Caco-2 (cell line): ENCODE measurements at regions not wholly inside any gene's neighbourhood (a gene's known extent, or its start where the extent isn't known, plus 50 kb on each side); places are given as distances from the start of the nearest gene placed in this dataset.
A peak's percentile ranks its signal among the peaks of the same experiment; 100 is the strongest.

Experiments used
- BruUV-seq: library from RNA; stranded (reverse); fragments of 400-500 nt; replicated peaks from 2 replicates; lab custom pipeline; 2021; lab: Mats Ljungman, UMichigan
- CTCF ChIA-PET: fragments of 300-600 bp; sonication (Branson Sonifier 250); formaldehyde crosslinking; loops from one replicate; lab custom pipeline; 2022; ENCODE audit warnings: antibody characterized with exemption; lab: Charles Lee
- POLR2A ChIA-PET: fragments of 300-600 bp; sonication (Branson Sonifier 250); formaldehyde crosslinking; loops from one replicate; lab custom pipeline; 2022; ENCODE audit warnings: antibody characterized with exemption; lab: Charles Lee
- DNase-seq, 2 experiments: peaks; one replicate each; pipeline versions ENCODE4 v3.0.0 to v3.0.0-alpha.2; 2020 to 2022
- H3K27me3 ChIP-seq: replicated peaks from 2 replicates; pipeline ENCODE4 v1.6.0; 2011; ENCODE audit warnings: low read length; ENCODE audit not compliant: control insufficient read depth, insufficient read depth
- H3K36me3 ChIP-seq: 2 replicates; pipeline ENCODE4 v1.5.1; 2011; ENCODE audit warnings: low read length; ENCODE audit not compliant: control insufficient read depth, insufficient read depth
- H3K4me1 ChIP-seq: fragments of 250-450 bp; sonication (Bioruptor Pico); 2 replicates; pipeline ENCODE4 v1.5.1; 2020; ENCODE audit warnings: mild to moderate bottlenecking
- H3K4me3 ChIP-seq: 2 replicates; pipeline ENCODE4 v1.5.1; 2011; ENCODE audit warnings: low read depth, mild to moderate bottlenecking, control low read depth, low read length
- H3K9me3 ChIP-seq: fragments of 250-450 bp; sonication (Bioruptor Pico); 2 replicates; pipeline ENCODE4 v1.5.1; 2020; ENCODE audit warnings: mild to moderate bottlenecking, moderate library complexity
- H3K27ac Mint-ChIP-seq: one replicate; pipeline ENCODE4 v1.8.0; 2022; ENCODE audit warnings: mixed read lengths; ENCODE audit not compliant: unreplicated experiment
- H3K27me3 Mint-ChIP-seq: one replicate; pipeline ENCODE4 v1.8.0; 2022; ENCODE audit warnings: mixed read lengths; ENCODE audit not compliant: insufficient read depth, unreplicated experiment
- H3K36me3 Mint-ChIP-seq: one replicate; pipeline ENCODE4 v1.8.0; 2022; ENCODE audit warnings: mild to moderate bottlenecking, mixed read lengths; ENCODE audit not compliant: insufficient read depth, unreplicated experiment
- H3K4me1 Mint-ChIP-seq: one replicate; pipeline ENCODE4 v1.8.0; 2022; ENCODE audit warnings: low read depth, mixed read lengths; ENCODE audit not compliant: unreplicated experiment
- H3K4me3 Mint-ChIP-seq: one replicate; pipeline ENCODE4 v1.8.0; 2022; ENCODE audit warnings: mild to moderate bottlenecking, moderate library complexity, mixed read lengths; ENCODE audit not compliant: unreplicated experiment
- H3K9me3 Mint-ChIP-seq: one replicate; pipeline ENCODE4 v1.8.0; 2022; ENCODE audit warnings: mixed read lengths; ENCODE audit not compliant: unreplicated experiment
- CTCF ChIP-seq, 2 experiments: fragments of 200-600 bp in 1 of 2; IDR thresholded peaks; 1 replicate in 1 of 2; 2 replicates in 1 of 2; pipeline versions ENCODE4 v1.5.1 to v1.8.0; 2011 to 2022; ENCODE audit warnings: antibody characterized with exemption in 1 of 2, control low read depth in 1 of 2, inconsistent platforms in 1 of 2, low read depth in 1 of 2, low read length in 1 of 2, mild to moderate bottlenecking in 1 of 2, moderate library complexity in 1 of 2; ENCODE audit not compliant: insufficient read depth in 1 of 2, severe bottlenecking in 1 of 2, unreplicated experiment in 1 of 2
- intact Hi-C: fragments of 100-400 bp; cut with micrococcal nuclease; formaldehyde crosslinking; loops from one replicate; pipeline ENCODE4 v1.10.0; 2022; ENCODE audit not compliant: unreplicated experiment

GRCh38 chr6:41427642-41428335, 92.4 kb downstream of the NCR2 start:
- Mint-ChIP-seq H3K4me1 (peaks cover 7% of the 10 kb centered on the region), H3K4me3 (peak overlapping the region; percentile 66), H3K36me3 (no peaks in the 10 kb centered on the region), H3K9me3 (no peaks in the 10 kb centered on the region), H3K27ac (no peak overlapping the region), H3K27me3 (no peaks in the 10 kb centered on the region)
- peak; percentile 4 to 24 for TF ChIP-seq CTCF (IDR thresholded peaks at IDR 0.05; ENCODE audit: insufficient read depth in 1 of 2, low read depth in 1 of 2, low read length in 1 of 2, severe bottlenecking in 1 of 2, unreplicated experiment in 1 of 2)
- Histone ChIP-seq H3K27me3 (no peaks in the 10 kb centered on the region), H3K9me3 (no peaks in the 10 kb centered on the region), H3K4me1 (peaks cover 31% of the 10 kb centered on the region), H3K4me3 (peak overlapping the region; percentile 55), H3K36me3 (no peaks in the 10 kb centered on the region)
- intact Hi-C loops = no loop called here
- BruUV-seq = no TSS peak
- ChIA-PET POLR2A (no interaction called here), CTCF (interaction anchor here (0.6 to 1.0 kb wide), 4 partner anchors 32 to 161 kb away, joined by 3 to 4 read pairs (median 3); no protein-coding TSS in a partner anchor)
- peak; percentile 55 to 76 for DNase-seq

GRCh38 chr6:41428336-41428995, 93.1 kb downstream of the NCR2 start:
- Histone ChIP-seq H3K4me3 (peak overlapping the region; percentile 55), H3K4me1 (peaks cover 31% of the 10 kb centered on the region), H3K27me3 (no peaks in the 10 kb centered on the region), H3K9me3 (no peaks in the 10 kb centered on the region), H3K36me3 (no peaks in the 10 kb centered on the region)
- BruUV-seq = no TSS peak
- Mint-ChIP-seq H3K4me1 (peaks cover 7% of the 10 kb centered on the region), H3K27me3 (no peaks in the 10 kb centered on the region), H3K4me3 (peak overlapping the region; percentile 66), H3K9me3 (no peaks in the 10 kb centered on the region), H3K27ac (no peak overlapping the region), H3K36me3 (no peaks in the 10 kb centered on the region)
- DNase-seq = no peak
- intact Hi-C loops = no loop called here
- no peak for TF ChIP-seq CTCF (IDR thresholded peaks at IDR 0.05; ENCODE audit: insufficient read depth in 1 of 2, low read depth in 1 of 2, low read length in 1 of 2, severe bottlenecking in 1 of 2, unreplicated experiment in 1 of 2)
- CTCF ChIA-PET = interaction anchor here (0.6 to 1.0 kb wide), 6 partner anchors 31 to 161 kb away, joined by 3 to 4 read pairs (median 3); no protein-coding TSS in a partner anchor
- POLR2A ChIA-PET = no interaction called here

GRCh38 chr6:41428996-41429421, 93.6 kb downstream of the NCR2 start:
- H3K27me3 ChIP-seq = no peaks in the 10 kb centered on the region
- Mint-ChIP-seq H3K36me3 (no peaks in the 10 kb centered on the region), H3K4me1 (peaks cover 7% of the 10 kb centered on the region), H3K27ac (no peak overlapping the region), H3K4me3 (peak overlapping the region; percentile 66), H3K9me3 (no peaks in the 10 kb centered on the region), H3K27me3 (no peaks in the 10 kb centered on the region)
- intact Hi-C loops = no loop called here
- CTCF ChIA-PET = interaction anchor here (0.7 kb wide), 1 partner anchor 69 kb away, joined by 3 read pairs; no protein-coding TSS in a partner anchor
- no peak for TF ChIP-seq CTCF (IDR thresholded peaks at IDR 0.05; ENCODE audit: insufficient read depth in 1 of 2, low read depth in 1 of 2, low read length in 1 of 2, severe bottlenecking in 1 of 2, unreplicated experiment in 1 of 2)
- H3K4me3 ChIP-seq = peak overlapping the region; percentile 55
- no TSS peak for BruUV-seq
- no peak for DNase-seq
- peaks cover 30% of the 10 kb centered on the region for H3K4me1 ChIP-seq
- POLR2A ChIA-PET = no interaction called here
- H3K36me3 ChIP-seq = no peaks in the 10 kb centered on the region
- H3K9me3 ChIP-seq = no peaks in the 10 kb centered on the region
